GM12878 (cell line): ENCODE measurements at regions not wholly inside any gene's neighbourhood (a gene's known extent, or its start where the extent isn't known, plus 50 kb on each side); places are given as distances from the start of the nearest gene placed in this dataset.

Experiments
- ATF7 ChIP-seq: fragments of 450-650 bp; IDR thresholded peaks from 2 replicates; pipeline ENCODE4 v1.6.1; 2016; ENCODE audit warnings: low read depth, mild to moderate bottlenecking
- BCL11A ChIP-seq: IDR thresholded peaks from 2 replicates; pipeline ENCODE4 v1.6.1; 2011; ENCODE audit warnings: low read depth, low read length
- CEBPB ChIP-seq, 2 experiments: fragments of 150-350 bp in 1 of 2; IDR thresholded peaks; 2 replicates each; pipeline ENCODE4 v1.6.1; 2012 to 2014; ENCODE audit warnings: low read depth in 2 of 2, low read length in 2 of 2, borderline replicate concordance in 1 of 2, inconsistent platforms in 1 of 2
- EGR1 ChIP-seq, 2 experiments: IDR thresholded peaks; 1 replicate in 1 of 2; 2 replicates in 1 of 2; pipeline ENCODE4 v1.6.1; 2011 to 2012; ENCODE audit warnings: low read depth in 2 of 2, low read length in 2 of 2, borderline replicate concordance in 1 of 2, mild to moderate bottlenecking in 1 of 2, moderate library complexity in 1 of 2
- ESRRA ChIP-seq: IDR thresholded peaks from 2 replicates; pipeline ENCODE4 v1.6.1; 2012; ENCODE audit warnings: mild to moderate bottlenecking, low read length, improper control_type of control experiment
- KAT2A ChIP-seq: conservative IDR thresholded peaks from 2 replicates; pipeline ENCODE4 v1.6.1; 2011; ENCODE audit warnings: low read depth, low read length; ENCODE audit not compliant: control insufficient read depth
- MEF2A ChIP-seq: IDR thresholded peaks from 2 replicates; pipeline ENCODE4 v1.6.1; 2011; ENCODE audit warnings: low read depth, mild to moderate bottlenecking, low read length, moderate library complexity; ENCODE audit not compliant: insufficient read depth
- MEF2B ChIP-seq: fragments of 450-650 bp; IDR thresholded peaks from 2 replicates; pipeline ENCODE4 v1.6.1; 2018; ENCODE audit warnings: mild to moderate bottlenecking, moderate library complexity; ENCODE audit not compliant: partially characterized antibody, poor library complexity, severe bottlenecking
- MTA2 ChIP-seq: fragments of 450-650 bp; IDR thresholded peaks from 2 replicates; pipeline ENCODE4 v1.6.1; 2016; ENCODE audit warnings: low read depth, mild to moderate bottlenecking, moderate library complexity
- MXI1 ChIP-seq: fragments of 150-350 bp; IDR thresholded peaks from 2 replicates; pipeline ENCODE4 v1.6.1; 2011; ENCODE audit warnings: low read depth, mild to moderate bottlenecking, inconsistent platforms, low read length, improper control_type of control experiment
- PAX8 ChIP-seq: fragments of 450-650 bp; IDR thresholded peaks from 2 replicates; pipeline ENCODE4 v1.6.1; 2017; ENCODE audit warnings: mild to moderate bottlenecking, moderate library complexity
- POLR2AphosphoS5 ChIP-seq: IDR thresholded peaks from 2 replicates; pipeline ENCODE4 v1.6.1; 2011; ENCODE audit warnings: mild to moderate bottlenecking, low read length, inconsistent platforms
- RAD21 ChIP-seq: IDR thresholded peaks from 2 replicates; pipeline ENCODE4 v1.6.1; 2011; ENCODE audit warnings: mild to moderate bottlenecking, low read depth, low read length, moderate library complexity; ENCODE audit not compliant: insufficient read depth
- SRF ChIP-seq, 2 experiments: IDR thresholded peaks; 2 replicates each; pipeline ENCODE4 v1.6.1; 2011; ENCODE audit warnings: low read depth in 2 of 2, low read length in 2 of 2, mild to moderate bottlenecking in 1 of 2, moderate library complexity in 1 of 2
- SUZ12 ChIP-seq: fragments of 200-600 bp; sonication (generic); IDR thresholded peaks from one replicate; pipeline ENCODE4 v1.6.1; 2018; ENCODE audit warnings: antibody characterized with exemption, mild to moderate bottlenecking; ENCODE audit not compliant: unreplicated experiment
- TBL1XR1 ChIP-seq: IDR thresholded peaks from 2 replicates; pipeline ENCODE4 v1.6.1; 2012; ENCODE audit warnings: low read depth, low read length, improper control_type of control experiment
- TCF7 ChIP-seq: IDR thresholded peaks from 2 replicates; pipeline ENCODE4 v1.6.1; 2014; ENCODE audit warnings: antibody characterized with exemption, borderline replicate concordance
- YY1 ChIP-seq: IDR thresholded peaks from 2 replicates; pipeline ENCODE4 v1.6.1; 2011; ENCODE audit warnings: low read depth, mild to moderate bottlenecking, low read length
- ZNF217 ChIP-seq: fragments of 450-650 bp; IDR thresholded peaks from 2 replicates; pipeline ENCODE4 v1.6.1; 2017; ENCODE audit warnings: antibody characterized with exemption, mild to moderate bottlenecking
- ZNF622 ChIP-seq: fragments of 450-650 bp; IDR thresholded peaks from 2 replicates; pipeline ENCODE4 v1.6.1; 2017; ENCODE audit warnings: mild to moderate bottlenecking, inconsistent platforms
- ZZZ3 ChIP-seq: IDR thresholded peaks from 2 replicates; pipeline ENCODE4 v1.6.1; 2011; ENCODE audit warnings: low read depth; ENCODE audit not compliant: control insufficient read depth, insufficient read length
- TF ChIP-seq, protein P1 (sequence below): fragments of 450-650 bp; IDR thresholded peaks from 2 replicates; pipeline ENCODE4 v1.6.1; 2017; ENCODE audit warnings: low read depth, mild to moderate bottlenecking, moderate library complexity
- TF ChIP-seq, protein P2 (sequence below): fragments of 450-650 bp; formaldehyde crosslinking; IDR thresholded peaks from 2 replicates; pipeline ENCODE4 v1.5.0; 2022; ENCODE audit warnings: mild to moderate bottlenecking, missing genetic modification characterization
- TF ChIP-seq, protein P3 (sequence below): fragments of 450-650 bp; IDR thresholded peaks from 2 replicates; pipeline ENCODE4 v1.6.1; 2017; ENCODE audit warnings: antibody characterized with exemption, mild to moderate bottlenecking, moderate library complexity

DNA sequence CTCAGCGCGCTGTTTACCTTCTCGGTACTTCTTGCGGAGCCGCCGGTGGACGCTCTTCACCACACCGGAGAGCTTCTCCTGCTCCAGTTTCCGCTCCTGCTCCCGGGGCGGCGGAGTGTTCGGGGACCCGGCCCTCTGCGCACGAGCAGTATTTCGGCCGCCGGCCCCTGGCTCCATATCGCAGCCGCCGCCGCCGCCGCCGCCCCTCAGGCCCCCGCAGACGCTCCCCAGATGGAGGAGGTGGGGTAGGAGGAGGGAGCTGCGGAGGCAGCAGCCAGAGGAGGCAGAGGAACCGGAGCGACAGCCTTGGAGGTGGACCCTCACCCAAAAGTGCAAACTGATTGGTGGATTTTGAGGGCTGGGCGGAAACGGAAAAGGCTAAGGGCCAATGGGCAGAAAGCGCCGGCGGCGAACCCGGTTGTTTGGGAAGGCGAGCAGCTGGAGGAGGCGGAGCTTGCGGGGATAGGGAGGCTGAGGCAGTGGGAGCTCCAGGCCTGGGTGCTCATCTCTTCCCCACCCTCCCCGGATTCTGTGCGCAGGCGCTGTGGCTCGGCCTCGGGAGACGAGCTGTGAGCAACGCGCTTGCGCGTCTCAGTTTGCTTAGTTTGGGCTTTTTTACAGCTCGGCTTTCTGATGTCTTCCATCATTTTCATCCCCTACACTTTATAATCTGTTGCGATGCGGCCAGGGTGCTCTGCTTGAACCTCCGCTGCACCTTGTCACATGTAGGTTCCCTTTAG, 146.9 kb downstream of the GPR85 start (continued):
- TF ChIP-seq BCL11A (no peak), EGR1 (IDR thresholded peaks at IDR 0.05; ENCODE audit: borderline replicate concordance in 1 of 2, low read depth in 2 of 2, low read length in 2 of 2) (peak in 1 of 2 experiments; percentile 28; a peak in 1 of 3 replicates), MXI1 (peak; percentile 59; the same call in 1 of the 2 replicates), SUZ12 (no peak), KAT2A (no peak), CEBPB (IDR thresholded peaks at IDR 0.05; ENCODE audit: borderline replicate concordance in 1 of 2, low read depth in 2 of 2, low read length in 2 of 2) (no peak), TCF7 (no peak), ZNF622 (no peak), PAX8 (no peak), TBL1XR1 (0 out of 2 replicates have a peak, but pooled peaks have one; percentile 8), ZNF217 (no peak), ZZZ3 (no peak), RAD21 (no peak), MEF2A (no peak), MEF2B (no peak), POLR2AphosphoS5 (peak; percentile 73), ESRRA (no peak), ATF7 (no peak; the same call in 1 of the 2 replicates), MTA2 (no peak), YY1 (0 out of 2 replicates have a peak, but pooled peaks have one; percentile 36), SRF (IDR thresholded peaks at IDR 0.05; ENCODE audit: low read depth in 2 of 2, low read length in 2 of 2) (no peak)
- TF ChIP-seq, protein P1, sequence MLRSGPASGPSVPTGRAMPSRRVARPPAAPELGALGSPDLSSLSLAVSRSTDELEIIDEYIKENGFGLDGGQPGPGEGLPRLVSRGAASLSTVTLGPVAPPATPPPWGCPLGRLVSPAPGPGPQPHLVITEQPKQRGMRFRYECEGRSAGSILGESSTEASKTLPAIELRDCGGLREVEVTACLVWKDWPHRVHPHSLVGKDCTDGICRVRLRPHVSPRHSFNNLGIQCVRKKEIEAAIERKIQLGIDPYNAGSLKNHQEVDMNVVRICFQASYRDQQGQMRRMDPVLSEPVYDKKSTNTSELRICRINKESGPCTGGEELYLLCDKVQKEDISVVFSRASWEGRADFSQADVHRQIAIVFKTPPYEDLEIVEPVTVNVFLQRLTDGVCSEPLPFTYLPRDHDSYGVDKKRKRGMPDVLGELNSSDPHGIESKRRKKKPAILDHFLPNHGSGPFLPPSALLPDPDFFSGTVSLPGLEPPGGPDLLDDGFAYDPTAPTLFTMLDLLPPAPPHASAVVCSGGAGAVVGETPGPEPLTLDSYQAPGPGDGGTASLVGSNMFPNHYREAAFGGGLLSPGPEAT = no peak; the same call in 1 of the 2 replicates
- TF ChIP-seq, protein P2, sequence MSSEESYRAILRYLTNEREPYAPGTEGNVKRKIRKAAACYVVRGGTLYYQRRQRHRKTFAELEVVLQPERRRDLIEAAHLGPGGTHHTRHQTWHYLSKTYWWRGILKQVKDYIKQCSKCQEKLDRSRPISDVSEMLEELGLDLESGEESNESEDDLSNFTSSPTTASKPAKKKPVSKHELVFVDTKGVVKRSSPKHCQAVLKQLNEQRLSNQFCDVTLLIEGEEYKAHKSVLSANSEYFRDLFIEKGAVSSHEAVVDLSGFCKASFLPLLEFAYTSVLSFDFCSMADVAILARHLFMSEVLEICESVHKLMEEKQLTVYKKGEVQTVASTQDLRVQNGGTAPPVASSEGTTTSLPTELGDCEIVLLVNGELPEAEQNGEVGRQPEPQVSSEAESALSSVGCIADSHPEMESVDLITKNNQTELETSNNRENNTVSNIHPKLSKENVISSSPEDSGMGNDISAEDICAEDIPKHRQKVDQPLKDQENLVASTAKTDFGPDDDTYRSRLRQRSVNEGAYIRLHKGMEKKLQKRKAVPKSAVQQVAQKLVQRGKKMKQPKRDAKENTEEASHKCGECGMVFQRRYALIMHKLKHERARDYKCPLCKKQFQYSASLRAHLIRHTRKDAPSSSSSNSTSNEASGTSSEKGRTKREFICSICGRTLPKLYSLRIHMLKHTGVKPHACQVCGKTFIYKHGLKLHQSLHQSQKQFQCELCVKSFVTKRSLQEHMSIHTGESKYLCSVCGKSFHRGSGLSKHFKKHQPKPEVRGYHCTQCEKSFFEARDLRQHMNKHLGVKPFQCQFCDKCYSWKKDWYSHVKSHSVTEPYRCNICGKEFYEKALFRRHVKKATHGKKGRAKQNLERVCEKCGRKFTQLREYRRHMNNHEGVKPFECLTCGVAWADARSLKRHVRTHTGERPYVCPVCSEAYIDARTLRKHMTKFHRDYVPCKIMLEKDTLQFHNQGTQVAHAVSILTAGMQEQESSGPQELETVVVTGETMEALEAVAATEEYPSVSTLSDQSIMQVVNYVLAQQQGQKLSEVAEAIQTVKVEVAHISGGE = no peak
- TF ChIP-seq, protein P3, sequence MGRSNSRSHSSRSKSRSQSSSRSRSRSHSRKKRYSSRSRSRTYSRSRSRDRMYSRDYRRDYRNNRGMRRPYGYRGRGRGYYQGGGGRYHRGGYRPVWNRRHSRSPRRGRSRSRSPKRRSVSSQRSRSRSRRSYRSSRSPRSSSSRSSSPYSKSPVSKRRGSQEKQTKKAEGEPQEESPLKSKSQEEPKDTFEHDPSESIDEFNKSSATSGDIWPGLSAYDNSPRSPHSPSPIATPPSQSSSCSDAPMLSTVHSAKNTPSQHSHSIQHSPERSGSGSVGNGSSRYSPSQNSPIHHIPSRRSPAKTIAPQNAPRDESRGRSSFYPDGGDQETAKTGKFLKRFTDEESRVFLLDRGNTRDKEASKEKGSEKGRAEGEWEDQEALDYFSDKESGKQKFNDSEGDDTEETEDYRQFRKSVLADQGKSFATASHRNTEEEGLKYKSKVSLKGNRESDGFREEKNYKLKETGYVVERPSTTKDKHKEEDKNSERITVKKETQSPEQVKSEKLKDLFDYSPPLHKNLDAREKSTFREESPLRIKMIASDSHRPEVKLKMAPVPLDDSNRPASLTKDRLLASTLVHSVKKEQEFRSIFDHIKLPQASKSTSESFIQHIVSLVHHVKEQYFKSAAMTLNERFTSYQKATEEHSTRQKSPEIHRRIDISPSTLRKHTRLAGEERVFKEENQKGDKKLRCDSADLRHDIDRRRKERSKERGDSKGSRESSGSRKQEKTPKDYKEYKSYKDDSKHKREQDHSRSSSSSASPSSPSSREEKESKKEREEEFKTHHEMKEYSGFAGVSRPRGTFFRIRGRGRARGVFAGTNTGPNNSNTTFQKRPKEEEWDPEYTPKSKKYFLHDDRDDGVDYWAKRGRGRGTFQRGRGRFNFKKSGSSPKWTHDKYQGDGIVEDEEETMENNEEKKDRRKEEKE = no peak
